ENCODE measurements at regions not wholly inside any gene's neighbourhood (a gene's known extent, or its start where the extent isn't known, plus 50 kb on each side); places are given as distances from the start of the nearest gene placed in this dataset.

DNA sequence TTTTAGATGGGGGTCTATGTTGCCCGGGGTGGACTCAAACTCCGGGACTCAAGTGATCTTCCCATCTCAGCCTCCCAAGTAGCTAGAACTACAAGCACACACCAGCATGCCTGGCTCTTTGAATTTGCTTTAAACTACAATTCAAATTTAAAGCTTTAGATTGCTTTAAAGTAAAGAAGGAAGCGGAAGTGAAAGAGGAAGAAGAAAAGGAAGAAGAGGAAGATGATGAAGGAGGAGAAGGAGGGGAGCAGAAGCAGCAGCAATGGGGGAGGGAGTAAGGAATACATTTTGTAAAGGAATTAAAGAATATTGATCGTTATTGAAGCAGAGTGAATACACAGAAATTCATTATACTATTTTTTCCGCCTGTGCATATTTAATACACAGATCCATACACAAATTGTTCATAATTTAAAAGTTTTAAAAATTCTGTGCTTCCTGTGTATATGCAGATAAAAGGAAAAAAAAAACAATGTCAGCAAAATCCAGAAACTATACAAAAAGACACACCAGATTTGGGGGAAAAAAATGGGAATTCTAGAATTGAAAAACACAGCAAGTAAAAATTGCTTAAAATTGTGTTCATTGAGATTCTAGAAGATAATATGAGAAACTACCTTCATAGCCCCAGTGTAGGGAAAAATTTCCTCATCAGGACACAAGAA, 60.8 kb upstream of the KCNMA1 start:
- ATAC-seq (ENCODE audit: low read depth): no peak
- Mint-ChIP-seq H3K4me1 (peaks cover 7% of the 10 kb centered on the region), H3K4me3 (peak overlapping the region; percentile 2), H3K9me3 (no peaks in the 10 kb centered on the region), H3K36me3 (no peaks in the 10 kb centered on the region), H3K27me3 (no peaks in the 10 kb centered on the region), H3K27ac (no peak overlapping the region)
- no peak for DNase-seq (ENCODE audit: low spot score in 2 of 2)

DNA sequence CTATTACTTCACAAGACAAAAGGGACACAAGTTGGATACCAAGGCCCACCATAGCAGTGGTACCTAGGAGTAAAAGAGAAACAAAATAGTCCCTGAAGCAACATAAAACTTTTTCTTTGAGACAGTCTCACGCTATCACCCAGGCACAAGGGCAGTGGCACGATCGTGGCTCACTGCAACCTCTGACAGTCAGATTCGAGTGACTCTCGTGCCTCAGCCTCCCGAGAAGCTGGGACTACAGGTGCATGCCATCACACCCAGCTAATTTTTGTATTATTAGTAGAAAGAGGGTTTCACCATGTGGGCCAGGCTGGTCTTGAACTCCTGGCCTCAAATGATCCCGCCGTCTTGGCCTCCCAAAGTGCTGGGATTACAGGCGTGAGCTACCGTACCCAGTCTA, 59.0 kb upstream of the KCNMA1 start:
- peaks cover 2% of the 10 kb centered on the region for H3K27me3 Mint-ChIP-seq
- ATAC-seq (ENCODE audit: low read depth) (no peak), DNase-seq (ENCODE audit: low spot score in 2 of 2) (no peak)
- H3K4me1 Mint-ChIP-seq: peaks cover 7% of the 10 kb centered on the region
- no peaks in the 10 kb centered on the region for H3K9me3 Mint-ChIP-seq
- H3K36me3 Mint-ChIP-seq: no peaks in the 10 kb centered on the region
- no peak overlapping the region for H3K27ac Mint-ChIP-seq
- H3K4me3 Mint-ChIP-seq: no peak overlapping the region

- ATAC-seq (ENCODE audit: low read depth) (no peak), DNase-seq (ENCODE audit: low spot score in 2 of 2) (no peak)
- Mint-ChIP-seq H3K4me3 (no peak overlapping the region), H3K9me3 (no peaks in the 10 kb centered on the region), H3K36me3 (no peaks in the 10 kb centered on the region), H3K27ac (no peak overlapping the region), H3K27me3 (peaks cover 3% of the 10 kb centered on the region), H3K4me1 (peaks cover 7% of the 10 kb centered on the region)
Measured at GRCh38 chr10:77695186-77695585, 57.6 kb upstream of the KCNMA1 start.

DNA sequence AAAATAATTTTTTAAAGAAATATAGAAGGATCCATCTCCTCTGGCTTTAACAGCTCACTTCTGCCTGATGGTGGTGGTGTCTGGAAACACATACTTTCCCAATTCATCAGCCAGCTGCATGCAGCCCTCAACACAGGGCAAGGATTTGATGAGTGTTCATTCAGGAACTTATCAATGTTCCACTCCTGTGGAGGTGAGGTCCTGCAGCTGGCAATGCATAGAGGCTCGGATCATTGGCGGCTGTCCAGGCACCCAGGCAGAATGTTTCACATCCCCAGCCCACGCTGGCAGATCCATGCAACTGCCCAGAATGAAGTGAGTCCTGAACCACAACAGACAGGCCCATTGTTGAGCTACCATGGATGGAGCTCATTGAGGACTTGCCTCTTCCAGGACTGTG, 55.2 kb upstream of the KCNMA1 start:
- H3K36me3 Mint-ChIP-seq: no peaks in the 10 kb centered on the region
- H3K9me3 Mint-ChIP-seq: no peaks in the 10 kb centered on the region
- DNase-seq (ENCODE audit: low spot score in 2 of 2) (no peak), ATAC-seq (ENCODE audit: low read depth) (no peak)
- no peak overlapping the region for H3K4me3 Mint-ChIP-seq
- H3K4me1 Mint-ChIP-seq: no peaks in the 10 kb centered on the region
- H3K27me3 Mint-ChIP-seq: peaks cover 7% of the 10 kb centered on the region
- no peak overlapping the region for H3K27ac Mint-ChIP-seq

DNA sequence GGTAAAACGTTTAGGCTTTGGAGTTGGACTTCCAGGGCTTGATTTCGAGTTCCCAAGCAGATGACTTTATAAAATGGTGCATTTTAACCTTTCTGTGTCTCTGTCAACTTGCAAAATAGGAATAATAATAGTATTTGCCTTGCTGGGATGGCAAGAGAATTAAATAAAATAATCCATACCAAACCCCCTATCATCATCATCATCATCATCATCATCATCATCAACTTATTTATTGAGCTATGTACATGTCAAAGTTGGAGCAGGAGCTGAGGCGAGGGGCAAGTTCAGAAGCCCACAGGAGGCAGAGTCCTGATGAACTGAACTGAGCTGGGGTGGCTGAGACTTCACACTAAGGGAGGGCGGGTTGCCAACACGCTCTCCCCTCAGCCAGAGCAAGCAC, 51.7 kb upstream of the KCNMA1 start:
- Mint-ChIP-seq H3K36me3 (no peaks in the 10 kb centered on the region), H3K4me1 (no peaks in the 10 kb centered on the region), H3K27ac (no peak overlapping the region), H3K27me3 (peaks cover 11% of the 10 kb centered on the region), H3K9me3 (no peaks in the 10 kb centered on the region), H3K4me3 (no peak overlapping the region)
- DNase-seq (ENCODE audit: low spot score in 2 of 2): no peak
- no peak for ATAC-seq (ENCODE audit: low read depth)

GRCh38 chr10:77687621-77688020, 50.0 kb upstream of the KCNMA1 start:
- Mint-ChIP-seq H3K4me1 (peaks cover 3% of the 10 kb centered on the region), H3K36me3 (no peaks in the 10 kb centered on the region), H3K9me3 (no peaks in the 10 kb centered on the region), H3K27ac (no peak overlapping the region), H3K27me3 (peaks cover 9% of the 10 kb centered on the region), H3K4me3 (no peak overlapping the region)
- ATAC-seq (ENCODE audit: low read depth): no peak
- DNase-seq (ENCODE audit: low spot score in 2 of 2): no peak

Data from memory B cell (primary cell).